HepG2 (cell line): ENCODE measurements at regions not wholly inside any gene's neighbourhood (a gene's known extent, or its start where the extent isn't known, plus 50 kb on each side); places are given as distances from the start of the nearest gene placed in this dataset.

Source experiments
- AKAP8 ChIP-seq: sonication (generic); formaldehyde crosslinking; IDR thresholded peaks from 2 replicates; pipeline ENCODE4 v1.5.1; 2020; ENCODE audit warnings: mild to moderate bottlenecking, missing genetic modification reagents
- GATAD1 ChIP-seq: IDR thresholded peaks from 2 replicates; pipeline ENCODE4 v1.6.1; 2016; ENCODE audit warnings: missing genetic modification reagents, missing compliant biosample characterization
- KLF13 ChIP-seq: sonication (generic); formaldehyde crosslinking; IDR thresholded peaks from 2 replicates; pipeline ENCODE4 v1.4.0; 2020; ENCODE audit warnings: mild to moderate bottlenecking, missing genetic modification reagents
- MED1 ChIP-seq: sonication (generic); formaldehyde crosslinking; IDR thresholded peaks from 2 replicates; pipeline ENCODE4 v1.4.0; 2020; ENCODE audit warnings: missing genetic modification reagents
- NCOA1 ChIP-seq: sonication (generic); formaldehyde crosslinking; IDR thresholded peaks from 2 replicates; pipeline ENCODE4 v1.9.0; 2021; ENCODE audit warnings: missing genetic modification reagents
- NCOR1 ChIP-seq: fragments of 200-600 bp; sonication (generic); IDR thresholded peaks from 2 replicates; pipeline ENCODE4 v1.7.0; 2017; ENCODE audit warnings: antibody characterized with exemption, low read length, borderline replicate concordance
- NFIB ChIP-seq: sonication (generic); formaldehyde crosslinking; IDR thresholded peaks from 2 replicates; pipeline ENCODE4 v1.9.0; 2021; ENCODE audit warnings: missing genetic modification reagents, mild to moderate bottlenecking, borderline replicate concordance
- PITX1 ChIP-seq: sonication (generic); formaldehyde crosslinking; IDR thresholded peaks from 2 replicates; pipeline ENCODE4 v1.5.1; 2020; ENCODE audit warnings: mild to moderate bottlenecking, missing genetic modification reagents
- XRCC5 ChIP-seq: fragments of 200-400 bp; formaldehyde crosslinking; optimal IDR thresholded peaks from 2 replicates; pipeline ENCODE3; 2017; ENCODE audit warnings: mild to moderate bottlenecking, low read length
- ZNF24 ChIP-seq: fragments of 450-650 bp; IDR thresholded peaks from 2 replicates; pipeline ENCODE4 v1.6.1; 2017; ENCODE audit warnings: antibody characterized with exemption, mild to moderate bottlenecking
- ZNF510 ChIP-seq: sonication (generic); formaldehyde crosslinking; IDR thresholded peaks from 2 replicates; pipeline ENCODE4 v1.4.0; 2020; ENCODE audit warnings: low read depth, mild to moderate bottlenecking, missing genetic modification reagents
- ZNF577 ChIP-seq: sonication (generic); formaldehyde crosslinking; IDR thresholded peaks from 2 replicates; pipeline ENCODE4 v1.4.0; 2020; ENCODE audit warnings: mild to moderate bottlenecking, low read depth, missing genetic modification reagents, borderline replicate concordance
- TF ChIP-seq, protein P1 (sequence below): sonication (generic); formaldehyde crosslinking; IDR thresholded peaks from 2 replicates; pipeline ENCODE4 v1.8.0; 2022; ENCODE audit warnings: missing genetic modification reagents, mild to moderate bottlenecking, moderate library complexity, borderline replicate concordance
- TF ChIP-seq, protein P2 (sequence below): sonication (generic); formaldehyde crosslinking; IDR thresholded peaks from 2 replicates; pipeline ENCODE4 v1.8.1; 2023; ENCODE audit warnings: mild to moderate bottlenecking, moderate library complexity, missing genetic modification reagents
- TF ChIP-seq, protein P3 (sequence below): sonication (generic); formaldehyde crosslinking; conservative IDR thresholded peaks from 2 replicates; pipeline ENCODE4 v1.4.0; 2020; ENCODE audit warnings: missing genetic modification reagents
- TF ChIP-seq, protein P4 (sequence below): sonication (generic); formaldehyde crosslinking; IDR thresholded peaks from 2 replicates; pipeline ENCODE4 v1.4.0; 2020; ENCODE audit warnings: missing genetic modification reagents, borderline replicate concordance
- TF ChIP-seq, protein P5 (sequence below): IDR thresholded peaks from 2 replicates; pipeline ENCODE4 v1.6.1; 2016; ENCODE audit warnings: missing biosample characterization, missing genetic modification reagents, low read depth
- TF ChIP-seq, protein P6 (sequence below): sonication (generic); formaldehyde crosslinking; conservative IDR thresholded peaks from 2 replicates; pipeline ENCODE4 v1.4.0; 2020; ENCODE audit warnings: missing genetic modification reagents

DNA sequence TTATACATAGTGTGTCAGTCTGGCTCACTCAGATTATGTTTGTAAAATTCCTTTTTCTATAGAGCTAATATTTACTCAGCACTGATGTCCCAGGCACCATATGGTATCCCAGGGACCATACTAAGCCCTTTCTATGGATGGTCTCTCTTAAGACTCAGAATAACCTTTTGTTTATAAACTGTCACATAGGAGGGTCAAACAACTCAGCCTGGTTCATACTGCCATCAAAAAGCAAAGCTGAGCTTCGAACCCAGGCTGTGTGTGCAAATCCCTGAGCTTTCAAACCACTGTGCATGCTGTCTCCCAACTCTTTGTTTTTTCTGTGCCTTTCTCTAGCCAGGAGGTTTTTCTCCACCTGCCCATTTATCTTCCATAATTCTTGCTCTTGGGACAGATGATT is 135.6 kb upstream of the ARHGAP5 start (continued):
- no peak for TF ChIP-seq ZNF24
- TF ChIP-seq, protein P1, sequence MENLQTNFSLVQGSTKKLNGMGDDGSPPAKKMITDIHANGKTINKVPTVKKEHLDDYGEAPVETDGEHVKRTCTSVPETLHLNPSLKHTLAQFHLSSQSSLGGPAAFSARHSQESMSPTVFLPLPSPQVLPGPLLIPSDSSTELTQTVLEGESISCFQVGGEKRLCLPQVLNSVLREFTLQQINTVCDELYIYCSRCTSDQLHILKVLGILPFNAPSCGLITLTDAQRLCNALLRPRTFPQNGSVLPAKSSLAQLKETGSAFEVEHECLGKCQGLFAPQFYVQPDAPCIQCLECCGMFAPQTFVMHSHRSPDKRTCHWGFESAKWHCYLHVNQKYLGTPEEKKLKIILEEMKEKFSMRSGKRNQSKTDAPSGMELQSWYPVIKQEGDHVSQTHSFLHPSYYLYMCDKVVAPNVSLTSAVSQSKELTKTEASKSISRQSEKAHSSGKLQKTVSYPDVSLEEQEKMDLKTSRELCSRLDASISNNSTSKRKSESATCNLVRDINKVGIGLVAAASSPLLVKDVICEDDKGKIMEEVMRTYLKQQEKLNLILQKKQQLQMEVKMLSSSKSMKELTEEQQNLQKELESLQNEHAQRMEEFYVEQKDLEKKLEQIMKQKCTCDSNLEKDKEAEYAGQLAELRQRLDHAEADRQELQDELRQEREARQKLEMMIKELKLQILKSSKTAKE (CRISPR knock-in tag): no peak
- TF ChIP-seq, protein P2, sequence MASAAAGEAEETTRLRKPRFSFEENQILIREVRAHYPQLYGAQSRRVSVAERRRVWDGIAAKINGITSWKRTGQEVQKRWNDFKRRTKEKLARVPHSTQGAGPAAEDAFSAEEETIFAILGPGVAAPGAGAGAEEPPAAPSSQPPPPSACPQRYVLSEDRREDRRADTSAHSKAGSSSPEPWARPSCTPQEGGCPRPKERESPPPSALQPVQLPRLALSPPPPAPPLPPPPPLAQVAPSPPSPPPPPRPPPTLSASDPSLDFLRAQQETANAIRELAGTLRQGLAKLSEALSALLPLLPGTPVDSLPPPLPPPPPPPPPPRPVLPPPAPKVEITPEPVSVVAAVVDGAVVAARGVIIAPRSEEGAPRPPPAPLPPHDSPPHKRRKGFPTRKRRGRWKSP (CRISPR knock-in tag): no peak
- TF ChIP-seq KLF13 (CRISPR knock-in tag): no peak
- TF ChIP-seq, protein P3, sequence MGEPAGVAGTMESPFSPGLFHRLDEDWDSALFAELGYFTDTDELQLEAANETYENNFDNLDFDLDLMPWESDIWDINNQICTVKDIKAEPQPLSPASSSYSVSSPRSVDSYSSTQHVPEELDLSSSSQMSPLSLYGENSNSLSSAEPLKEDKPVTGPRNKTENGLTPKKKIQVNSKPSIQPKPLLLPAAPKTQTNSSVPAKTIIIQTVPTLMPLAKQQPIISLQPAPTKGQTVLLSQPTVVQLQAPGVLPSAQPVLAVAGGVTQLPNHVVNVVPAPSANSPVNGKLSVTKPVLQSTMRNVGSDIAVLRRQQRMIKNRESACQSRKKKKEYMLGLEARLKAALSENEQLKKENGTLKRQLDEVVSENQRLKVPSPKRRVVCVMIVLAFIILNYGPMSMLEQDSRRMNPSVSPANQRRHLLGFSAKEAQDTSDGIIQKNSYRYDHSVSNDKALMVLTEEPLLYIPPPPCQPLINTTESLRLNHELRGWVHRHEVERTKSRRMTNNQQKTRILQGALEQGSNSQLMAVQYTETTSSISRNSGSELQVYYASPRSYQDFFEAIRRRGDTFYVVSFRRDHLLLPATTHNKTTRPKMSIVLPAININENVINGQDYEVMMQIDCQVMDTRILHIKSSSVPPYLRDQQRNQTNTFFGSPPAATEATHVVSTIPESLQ: no peak
- TF ChIP-seq NCOA1: no peak
- peak; percentile 56; the same call in 1 of the 2 replicates for TF ChIP-seq GATAD1 (CRISPR knock-in tag)
- no peak for TF ChIP-seq AKAP8 (CRISPR knock-in tag)
- TF ChIP-seq, protein P4, sequence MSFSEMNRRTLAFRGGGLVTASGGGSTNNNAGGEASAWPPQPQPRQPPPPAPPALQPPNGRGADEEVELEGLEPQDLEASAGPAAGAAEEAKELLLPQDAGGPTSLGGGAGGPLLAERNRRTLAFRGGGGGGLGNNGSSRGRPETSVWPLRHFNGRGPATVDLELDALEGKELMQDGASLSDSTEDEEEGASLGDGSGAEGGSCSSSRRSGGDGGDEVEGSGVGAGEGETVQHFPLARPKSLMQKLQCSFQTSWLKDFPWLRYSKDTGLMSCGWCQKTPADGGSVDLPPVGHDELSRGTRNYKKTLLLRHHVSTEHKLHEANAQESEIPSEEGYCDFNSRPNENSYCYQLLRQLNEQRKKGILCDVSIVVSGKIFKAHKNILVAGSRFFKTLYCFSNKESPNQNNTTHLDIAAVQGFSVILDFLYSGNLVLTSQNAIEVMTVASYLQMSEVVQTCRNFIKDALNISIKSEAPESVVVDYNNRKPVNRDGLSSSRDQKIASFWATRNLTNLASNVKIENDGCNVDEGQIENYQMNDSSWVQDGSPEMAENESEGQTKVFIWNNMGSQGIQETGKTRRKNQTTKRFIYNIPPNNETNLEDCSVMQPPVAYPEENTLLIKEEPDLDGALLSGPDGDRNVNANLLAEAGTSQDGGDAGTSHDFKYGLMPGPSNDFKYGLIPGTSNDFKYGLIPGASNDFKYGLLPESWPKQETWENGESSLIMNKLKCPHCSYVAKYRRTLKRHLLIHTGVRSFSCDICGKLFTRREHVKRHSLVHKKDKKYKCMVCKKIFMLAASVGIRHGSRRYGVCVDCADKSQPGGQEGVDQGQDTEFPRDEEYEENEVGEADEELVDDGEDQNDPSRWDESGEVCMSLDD (CRISPR knock-in tag): no peak
- peak; percentile 50; the same call in 1 of the 2 replicates for TF ChIP-seq NCOR1
- TF ChIP-seq, protein P5, sequence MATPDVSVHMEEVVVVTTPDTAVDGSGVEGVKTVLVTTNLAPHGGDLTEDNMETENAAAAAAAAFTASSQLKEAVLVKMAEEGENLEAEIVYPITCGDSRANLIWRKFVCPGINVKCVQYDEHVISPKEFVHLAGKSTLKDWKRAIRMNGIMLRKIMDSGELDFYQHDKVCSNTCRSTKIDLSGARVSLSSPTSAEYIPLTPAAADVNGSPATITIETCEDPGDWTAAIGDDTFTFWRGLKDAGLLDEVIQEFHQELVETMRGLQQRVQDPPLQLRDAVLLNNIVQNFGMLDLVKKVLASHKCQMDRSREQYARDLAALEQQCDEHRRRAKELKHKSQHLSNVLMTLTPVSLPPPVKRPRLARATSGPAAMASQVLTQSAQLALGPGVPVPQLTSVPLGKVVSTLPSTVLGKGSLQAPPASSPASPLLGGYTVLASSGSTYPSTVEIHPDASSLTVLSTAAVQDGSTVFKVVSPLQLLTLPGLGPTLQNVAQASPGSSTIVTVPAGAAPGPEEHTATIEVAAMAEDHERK (CRISPR knock-in tag): no peak; the same call in 1 of the 2 replicates
- peak; percentile 45; the same call in 1 of the 2 replicates for TF ChIP-seq MED1 (CRISPR knock-in tag)
- TF ChIP-seq XRCC5: peak; percentile 41
- no peak for TF ChIP-seq ZNF577 (CRISPR knock-in tag)
- no peak for TF ChIP-seq NFIB (CRISPR knock-in tag)
- TF ChIP-seq, protein P6, sequence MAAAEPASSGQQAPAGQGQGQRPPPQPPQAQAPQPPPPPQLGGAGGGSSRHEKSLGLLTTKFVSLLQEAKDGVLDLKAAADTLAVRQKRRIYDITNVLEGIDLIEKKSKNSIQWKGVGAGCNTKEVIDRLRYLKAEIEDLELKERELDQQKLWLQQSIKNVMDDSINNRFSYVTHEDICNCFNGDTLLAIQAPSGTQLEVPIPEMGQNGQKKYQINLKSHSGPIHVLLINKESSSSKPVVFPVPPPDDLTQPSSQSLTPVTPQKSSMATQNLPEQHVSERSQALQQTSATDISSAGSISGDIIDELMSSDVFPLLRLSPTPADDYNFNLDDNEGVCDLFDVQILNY (CRISPR knock-in tag): no peak
- TF ChIP-seq ZNF510 (CRISPR knock-in tag): no peak
- peak; percentile 52; the same call in 1 of the 2 replicates for TF ChIP-seq PITX1
